GM23248 (cell line): ENCODE measurements at regions not wholly inside any gene's neighbourhood (a gene's known extent, or its start where the extent isn't known, plus 50 kb on each side); places are given as distances from the start of the nearest gene placed in this dataset.

Experiments
- DNase-seq: peaks from one replicate; pipeline ENCODE4 v3.0.0-alpha.2; 2015
- H2AFZ ChIP-seq: fragments of 200-600 bp; sonication (generic); 2 replicates; pipeline ENCODE4 v1.6.1; 2016; ENCODE audit warnings: antibody characterized with exemption
- H3F3A ChIP-seq: fragments of 200-600 bp; sonication (generic); 2 replicates; pipeline ENCODE4 v1.6.1; 2016; ENCODE audit warnings: mild to moderate bottlenecking, antibody characterized with exemption, mixed run types; ENCODE audit not compliant: insufficient read depth
- H3K27ac ChIP-seq: fragments of 200-600 bp; sonication (generic); 2 replicates; pipeline ENCODE4 v1.5.1; 2016; ENCODE audit warnings: mild to moderate bottlenecking
- H3K27me3 ChIP-seq: fragments of 200-600 bp; sonication (generic); replicated peaks from 2 replicates; pipeline ENCODE4 v1.6.1; 2016; ENCODE audit warnings: mild to moderate bottlenecking; ENCODE audit not compliant: insufficient read depth
- H3K36me3 ChIP-seq: fragments of 200-600 bp; sonication (generic); 2 replicates; pipeline ENCODE4 v1.6.1; 2016; ENCODE audit warnings: low read depth, mild to moderate bottlenecking
- H3K4me1 ChIP-seq: fragments of 200-600 bp; sonication (generic); 2 replicates; pipeline ENCODE4 v1.6.1; 2016; ENCODE audit warnings: mild to moderate bottlenecking; ENCODE audit not compliant: insufficient read depth
- H3K4me2 ChIP-seq: fragments of 200-600 bp; sonication (generic); one replicate; pipeline ENCODE4 v1.6.1; 2016; ENCODE audit warnings: mild to moderate bottlenecking; ENCODE audit not compliant: unreplicated experiment
- H3K4me3 ChIP-seq: fragments of 200-600 bp; sonication (generic); 2 replicates; pipeline ENCODE4 v1.5.1; 2016; ENCODE audit warnings: mild to moderate bottlenecking
- H3K79me2 ChIP-seq: fragments of 200-600 bp; sonication (generic); 2 replicates; pipeline ENCODE4 v1.6.1; 2016; ENCODE audit warnings: mild to moderate bottlenecking; ENCODE audit not compliant: insufficient read depth
- H3K9ac ChIP-seq: fragments of 200-600 bp; sonication (generic); 2 replicates; pipeline ENCODE4 v1.6.1; 2016; ENCODE audit warnings: mild to moderate bottlenecking
- H3K9me2 ChIP-seq: fragments of 200-600 bp; sonication (generic); 2 replicates; pipeline ENCODE4 v1.6.1; 2016; ENCODE audit warnings: mixed run types, mild to moderate bottlenecking, moderate library complexity; ENCODE audit not compliant: insufficient read depth
- H3K9me3 ChIP-seq: fragments of 200-600 bp; sonication (generic); one replicate; pipeline ENCODE4 v1.6.1; 2017; ENCODE audit warnings: low read depth
- H4K20me1 ChIP-seq: fragments of 200-600 bp; sonication (generic); 2 replicates; pipeline ENCODE4 v1.6.0; 2016; ENCODE audit not compliant: insufficient read depth
- EZH2 ChIP-seq: fragments of 200-600 bp; sonication (generic); IDR thresholded peaks from 2 replicates; pipeline ENCODE4 v1.6.1; 2018; ENCODE audit warnings: antibody characterized with exemption, mild to moderate bottlenecking; ENCODE audit not compliant: insufficient read depth, poor library complexity, severe bottlenecking
- EZH2phosphoT487 ChIP-seq: fragments of 200-600 bp; sonication (generic); IDR thresholded peaks from 2 replicates; pipeline ENCODE4 v1.6.1; 2018; ENCODE audit warnings: antibody characterized with exemption, moderate library complexity, mild to moderate bottlenecking, low read depth; ENCODE audit not compliant: insufficient read depth
- WGBS, 2 experiments: methylation state at CpG; one replicate each; pipeline ENCODE4 v1.1.6; 2015 to 2017; ENCODE audit warnings: low lambda C conversion rate in 2 of 2, low coverage in 1 of 2; ENCODE audit errors: missing lambda C conversion rate in 2 of 2; 5-methylcytosine and 5-hydroxymethylcytosine counted together
- in situ Hi-C: fragments of 300-500 bp; cut with MboI; formaldehyde crosslinking; loops from 2 replicates; pipeline ENCODE4 v1.15.0; 2020

DNA sequence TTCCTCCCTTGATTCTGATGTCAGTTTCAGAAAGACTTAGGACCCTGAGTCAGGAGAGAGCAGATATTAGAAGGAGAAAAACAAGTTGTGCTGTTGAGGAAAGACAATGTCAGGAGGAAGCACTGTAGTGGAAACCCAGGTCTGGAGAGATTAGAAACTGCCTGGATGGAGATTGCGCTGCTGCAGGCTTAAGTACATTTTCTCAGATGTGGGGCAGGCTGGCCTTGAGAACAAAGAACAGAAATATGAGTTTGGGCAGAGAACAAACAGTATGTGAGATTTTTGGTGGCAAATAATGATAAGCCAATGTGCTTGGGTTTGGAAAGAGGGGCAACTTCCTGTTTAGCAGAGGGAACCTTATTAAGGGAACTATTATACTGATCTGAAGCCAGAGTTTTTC lies 74.3 kb upstream of the PRMT8 start:
- H3K27me3 ChIP-seq: peaks cover 4% of the 10 kb centered on the region
- no peaks in the 10 kb centered on the region for H3K9me3 ChIP-seq
- no peak overlapping the region for H3K27ac ChIP-seq
- no peaks in the 10 kb centered on the region for H4K20me1 ChIP-seq
- in situ Hi-C loops: no loop called here
- H3K9ac ChIP-seq: no peak overlapping the region
- H3K36me3 ChIP-seq: no peaks in the 10 kb centered on the region
- H3K4me2 ChIP-seq: no peak overlapping the region
- no peaks in the 10 kb centered on the region for H3F3A ChIP-seq
- no peak overlapping the region for H3K4me3 ChIP-seq
- no peaks in the 10 kb centered on the region for H3K79me2 ChIP-seq
- no peaks in the 10 kb centered on the region for H3K4me1 ChIP-seq
- H3K9me2 ChIP-seq: no peaks in the 10 kb centered on the region
- DNase-seq: no peak
- TF ChIP-seq EZH2phosphoT487 (no peak), EZH2 (no peak)
- no peak overlapping the region for H2AFZ ChIP-seq
- 27 to 38% methylated on average over 1 of the region's 1 CpG for whole genome bisulfite sequencing, 2 experiments

DNA sequence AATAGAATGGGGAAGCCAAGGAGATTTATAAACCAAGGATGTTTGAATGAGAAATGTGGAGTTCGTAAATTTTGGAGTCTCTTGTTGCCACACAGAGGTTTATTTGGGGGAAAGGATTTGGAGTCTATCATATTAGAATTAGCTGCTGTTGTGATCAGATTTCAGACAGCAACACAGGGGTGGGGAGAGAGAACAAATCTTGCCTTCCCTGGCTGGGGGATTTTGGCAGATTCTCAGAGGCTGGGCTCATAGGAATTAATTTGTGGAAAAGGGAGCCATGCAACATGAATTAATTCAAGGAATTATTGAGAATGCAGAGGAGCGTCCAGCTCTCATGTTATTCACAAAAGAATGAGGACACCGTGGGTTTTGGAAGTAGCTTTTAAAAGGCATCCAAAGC lies 73.9 kb upstream of the PRMT8 start:
- Histone ChIP-seq H3K36me3 (no peaks in the 10 kb centered on the region), H3K9ac (no peak overlapping the region), H3K27me3 (peaks cover 4% of the 10 kb centered on the region), H3K9me2 (no peaks in the 10 kb centered on the region), H3K4me2 (no peak overlapping the region), H3K4me3 (no peak overlapping the region), H2AFZ (no peak overlapping the region), H3K4me1 (no peaks in the 10 kb centered on the region), H3K79me2 (no peaks in the 10 kb centered on the region), H3K27ac (no peak overlapping the region), H3F3A (no peaks in the 10 kb centered on the region), H3K9me3 (no peaks in the 10 kb centered on the region), H4K20me1 (no peaks in the 10 kb centered on the region)
- DNase-seq: no peak
- WGBS, 2 experiments: 0 to 2% methylated on average over 3 of the region's 3 CpGs
- in situ Hi-C loops: no loop called here
- TF ChIP-seq EZH2phosphoT487: no peak
- TF ChIP-seq EZH2: no peak

DNA sequence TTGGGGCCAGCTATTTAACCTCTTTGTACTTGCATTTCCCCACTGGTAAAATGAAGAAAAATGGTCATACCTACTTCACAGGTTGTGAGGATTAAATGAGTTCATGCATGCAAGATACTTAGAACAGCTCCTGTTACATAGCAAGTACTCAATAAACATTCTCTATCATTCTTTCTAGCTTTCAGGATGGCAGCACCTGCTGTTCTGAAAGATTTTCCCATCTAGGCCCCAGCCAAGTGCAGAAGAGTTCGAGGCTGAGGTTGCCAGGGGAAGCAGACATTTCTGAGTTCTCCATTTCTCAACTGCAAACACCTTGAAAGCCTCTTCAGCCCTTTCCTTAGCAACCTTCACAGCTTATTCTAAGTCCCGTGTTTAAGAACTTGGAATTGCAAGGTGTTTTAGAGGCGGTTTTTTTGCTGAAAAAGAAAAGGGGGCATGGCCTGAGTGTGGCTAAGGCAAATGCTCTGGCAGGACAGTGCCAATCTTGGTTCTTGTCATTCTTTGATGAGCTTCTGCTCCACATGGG lies 73.0 kb upstream of the PRMT8 start:
- no peaks in the 10 kb centered on the region for H4K20me1 ChIP-seq
- TF ChIP-seq EZH2 (no peak), EZH2phosphoT487 (no peak)
- H3K9me2 ChIP-seq: no peaks in the 10 kb centered on the region
- peaks cover 4% of the 10 kb centered on the region for H3K27me3 ChIP-seq
- H3K4me1 ChIP-seq: no peaks in the 10 kb centered on the region
- DNase-seq: no peak
- H3K9ac ChIP-seq: no peak overlapping the region
- no peak overlapping the region for H2AFZ ChIP-seq
- H3F3A ChIP-seq: no peaks in the 10 kb centered on the region
- H3K79me2 ChIP-seq: no peaks in the 10 kb centered on the region
- no peaks in the 10 kb centered on the region for H3K36me3 ChIP-seq
- no peak overlapping the region for H3K4me3 ChIP-seq
- H3K9me3 ChIP-seq: no peaks in the 10 kb centered on the region
- no peak overlapping the region for H3K4me2 ChIP-seq
- no peak overlapping the region for H3K27ac ChIP-seq
- 6% methylated on average over 3 of the region's 3 CpGs for WGBS, 2 experiments
- in situ Hi-C loops: no loop called here

DNA sequence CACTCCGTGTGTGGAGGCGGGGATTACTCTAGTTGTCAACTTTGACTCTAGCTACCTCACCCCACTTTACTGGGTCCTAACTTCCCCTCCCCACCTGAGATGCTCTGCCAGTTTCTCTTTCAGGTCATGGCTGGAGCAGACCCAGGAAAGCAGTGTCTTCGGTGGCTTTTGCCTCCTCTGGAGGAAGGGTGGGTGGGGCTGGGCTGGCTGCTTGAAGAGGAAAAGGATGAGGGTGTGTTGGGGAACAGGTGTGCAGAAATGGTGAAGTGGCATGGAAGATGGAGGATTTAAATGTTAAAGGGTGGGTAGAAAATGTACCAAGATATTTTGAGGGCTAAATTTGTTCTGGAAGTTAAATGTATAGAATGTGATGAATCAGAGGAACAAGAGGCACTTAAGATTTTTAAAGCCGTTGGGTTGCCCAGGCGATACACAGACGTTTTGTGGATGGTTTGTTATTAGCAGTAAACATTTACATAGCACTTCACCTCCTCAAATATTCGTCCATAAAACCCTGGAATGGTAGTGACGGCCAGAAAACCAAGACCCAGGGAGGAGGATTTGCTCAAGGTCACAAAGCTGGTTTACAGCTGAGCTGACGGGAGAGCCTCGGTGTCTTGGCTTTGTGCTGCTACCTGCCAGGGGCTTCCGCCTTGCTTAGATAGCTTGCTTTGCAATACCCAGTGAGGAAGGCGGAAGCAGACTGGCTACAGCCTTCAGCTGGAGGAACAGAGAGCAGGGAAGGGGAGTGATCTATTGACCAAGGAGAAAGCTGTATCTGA lies 72.2 kb upstream of the PRMT8 start:
- Histone ChIP-seq H3K9me3 (no peaks in the 10 kb centered on the region), H3K36me3 (no peaks in the 10 kb centered on the region), H4K20me1 (no peaks in the 10 kb centered on the region), H2AFZ (no peak overlapping the region), H3K9ac (no peak overlapping the region), H3K27me3 (peaks cover 4% of the 10 kb centered on the region), H3F3A (no peaks in the 10 kb centered on the region), H3K27ac (no peak overlapping the region), H3K79me2 (no peaks in the 10 kb centered on the region), H3K4me1 (no peaks in the 10 kb centered on the region), H3K9me2 (no peaks in the 10 kb centered on the region), H3K4me2 (no peak overlapping the region), H3K4me3 (no peak overlapping the region)
- WGBS, 2 experiments: 41 to 42% methylated on average over 11 to 12 of the region's 12 CpGs
- in situ Hi-C loops: no loop called here
- no peak for DNase-seq
- TF ChIP-seq EZH2 (no peak), EZH2phosphoT487 (no peak)

GRCh38 chr12:3419558-3419957 lies 71.4 kb upstream of the PRMT8 start:
- Histone ChIP-seq H3K79me2 (no peaks in the 10 kb centered on the region), H3K27ac (no peak overlapping the region), H3K27me3 (peaks cover 7% of the 10 kb centered on the region), H3K36me3 (no peaks in the 10 kb centered on the region), H3K4me1 (no peaks in the 10 kb centered on the region), H3K9me2 (no peaks in the 10 kb centered on the region), H3F3A (no peaks in the 10 kb centered on the region), H3K4me3 (no peak overlapping the region), H2AFZ (no peak overlapping the region), H3K9ac (no peak overlapping the region), H3K9me3 (no peaks in the 10 kb centered on the region), H4K20me1 (no peaks in the 10 kb centered on the region), H3K4me2 (no peak overlapping the region)
- in situ Hi-C loops: no loop called here
- 47 to 55% methylated on average over 3 of the region's 3 CpGs for WGBS, 2 experiments
- no peak for DNase-seq
- TF ChIP-seq EZH2: no peak
- TF ChIP-seq EZH2phosphoT487: no peak
